Left kidney (tissue), 1 donor: ENCODE measurements at regions not wholly inside any gene's neighbourhood (a gene's known extent, or its start where the extent isn't known, plus 50 kb on each side); places are given as distances from the start of the nearest gene placed in this dataset.
"Not testable (repeated sequence)": the region's sequence is repeated elsewhere in the genome, so short reads cannot be mapped to it uniquely, and the experiment has no call there.

Experiments used
- DNase-seq: peaks from one replicate; pipeline ENCODE4 v3.0.0-alpha.2; 2013

DNA sequence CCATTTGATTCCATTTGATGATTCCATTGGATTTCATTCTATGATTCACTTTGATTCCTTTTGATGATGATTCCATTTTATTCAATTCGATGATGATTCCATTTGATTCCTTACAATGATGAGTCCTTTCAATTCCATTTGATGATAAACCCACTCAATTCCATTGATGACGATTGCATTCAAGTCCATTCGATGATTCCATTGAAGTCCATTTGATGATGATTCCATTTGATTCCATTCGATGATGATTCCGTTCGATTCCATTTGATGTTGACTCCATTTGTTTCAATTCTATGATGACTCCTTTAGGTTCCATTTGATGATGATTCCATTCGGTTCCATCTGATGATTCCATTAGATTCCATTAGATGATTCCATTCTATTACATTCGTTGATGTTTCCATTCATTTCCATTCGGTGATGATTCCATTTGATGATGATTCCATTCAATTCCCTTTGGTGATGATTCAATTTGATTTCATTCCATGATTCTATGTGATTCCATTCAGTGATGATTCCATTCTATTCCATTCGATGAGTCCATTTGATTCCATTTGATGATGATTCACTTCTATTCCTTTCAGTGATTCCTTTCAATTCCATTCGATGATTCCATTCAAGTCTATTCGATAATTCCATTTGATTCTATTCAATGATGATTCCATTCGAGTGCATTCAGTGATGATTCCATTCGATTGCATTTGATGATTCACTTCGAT, 1106.0 kb downstream of the RPIA start:
- no peak for DNase-seq

DNA sequence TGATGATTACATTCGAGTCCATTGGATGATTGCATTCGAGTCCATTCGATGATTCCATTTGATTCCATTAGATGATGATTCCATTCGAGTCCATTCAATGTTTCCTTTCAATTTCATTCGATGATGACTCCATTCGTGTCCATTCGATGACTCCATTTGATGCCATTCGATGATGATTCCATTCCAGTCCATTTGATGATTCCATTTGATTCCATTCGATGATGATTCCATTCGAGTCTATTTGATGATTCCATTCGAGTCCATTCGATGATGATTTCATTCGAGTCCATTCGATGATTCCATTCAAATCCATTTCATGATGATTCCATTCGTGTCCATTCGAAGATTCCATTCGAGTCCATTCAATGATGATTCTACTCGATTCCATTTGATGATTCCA, 1109.7 kb downstream of the RPIA start:
- not testable (repeated sequence) for DNase-seq

DNA sequence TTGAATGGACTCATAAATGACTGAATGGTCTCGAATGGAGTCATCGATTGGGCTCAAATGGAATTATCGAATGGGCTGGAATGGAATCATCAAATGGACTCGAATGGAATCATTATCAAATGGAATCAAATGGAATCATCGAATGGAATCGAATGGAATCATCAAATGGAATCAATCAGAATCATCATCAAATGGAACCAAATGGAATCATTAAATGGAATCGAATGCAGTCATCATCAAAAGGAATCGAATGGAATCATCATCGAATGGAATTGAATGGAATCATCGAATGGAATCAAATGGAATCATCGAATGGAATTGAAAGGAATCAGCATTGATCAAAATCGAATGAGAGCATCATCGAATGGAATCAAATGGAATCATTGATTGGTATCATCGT, 1114.9 kb downstream of the RPIA start:
- DNase-seq: not testable (repeated sequence)

DNA sequence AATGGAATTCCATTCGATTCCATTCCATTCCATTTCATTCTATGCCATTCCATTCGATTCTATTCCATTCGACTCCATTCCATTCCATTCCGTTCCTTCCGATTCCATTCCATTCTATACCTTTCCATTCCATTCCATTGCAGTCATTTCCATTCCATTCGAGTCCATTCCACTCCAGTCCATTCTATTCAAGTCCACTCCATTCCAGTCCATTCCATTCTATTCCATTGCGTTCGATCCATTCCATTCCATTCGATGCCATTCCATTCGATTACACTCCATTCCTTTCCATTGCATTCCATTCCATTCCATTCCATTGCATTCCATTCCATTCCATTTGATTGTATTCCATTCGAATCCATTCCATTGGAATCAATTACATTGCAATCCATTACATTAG, 1119.8 kb downstream of the RPIA start:
- DNase-seq: no peak

GRCh38 chr2:89811910-89812309, 1120.4 kb downstream of the RPIA start:
- DNase-seq: not testable (repeated sequence)

DNA sequence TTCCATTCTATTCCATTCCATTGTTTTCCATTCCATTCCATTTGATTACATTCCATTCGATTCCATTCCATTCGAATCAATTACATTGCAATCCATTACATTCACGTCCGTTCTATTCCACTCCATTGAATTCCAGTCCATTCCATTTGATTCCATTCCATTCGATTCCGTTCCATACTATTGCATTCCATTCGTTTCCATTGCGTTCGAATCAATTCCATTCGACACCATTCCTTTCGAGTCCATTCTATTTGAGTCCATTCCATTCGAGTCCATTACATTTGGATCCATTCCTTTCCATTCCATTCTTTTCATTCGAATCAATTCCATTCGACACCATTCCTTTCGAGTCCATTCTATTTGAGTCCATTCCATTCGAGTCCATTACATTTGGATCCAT, 1122.9 kb downstream of the RPIA start:
- DNase-seq: not testable (repeated sequence)

DNA sequence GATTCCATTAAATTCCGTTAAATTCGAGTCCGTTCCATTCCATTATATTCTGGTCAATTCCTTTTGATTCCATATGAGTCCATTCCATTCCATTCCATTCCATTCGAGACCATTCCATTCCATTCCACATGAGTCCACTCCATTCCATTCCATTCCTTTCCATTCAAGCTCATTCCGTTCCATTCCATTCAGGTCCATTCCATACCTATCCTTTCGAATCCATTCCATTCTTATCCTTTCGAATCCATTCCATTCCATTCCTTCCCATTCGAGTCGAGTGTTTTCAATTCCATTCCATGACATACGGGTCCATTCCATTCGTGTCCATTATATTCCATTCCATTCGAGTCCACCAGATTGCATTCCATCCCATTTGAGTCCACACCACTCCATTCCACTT, 1127.4 kb downstream of the RPIA start:
- no peak for DNase-seq

DNA sequence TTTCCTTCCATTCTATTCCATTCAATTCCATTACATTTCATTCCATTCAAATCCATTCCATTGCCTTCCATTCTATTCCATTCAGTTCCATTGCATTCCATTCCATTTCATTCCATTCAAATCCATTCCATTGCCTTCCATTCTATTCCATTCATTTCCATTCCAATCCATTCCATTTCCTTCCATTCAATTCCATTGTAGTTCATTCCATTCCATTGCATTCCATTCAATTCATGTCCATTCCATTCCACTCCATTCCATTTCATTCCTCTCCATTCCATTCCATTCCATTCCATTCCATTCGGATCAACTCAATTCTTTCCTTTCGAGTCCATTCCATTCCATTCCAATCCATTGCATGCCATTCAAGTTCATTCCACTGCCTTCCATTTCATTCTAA, 1128.3 kb downstream of the RPIA start:
- no peak for DNase-seq

DNA sequence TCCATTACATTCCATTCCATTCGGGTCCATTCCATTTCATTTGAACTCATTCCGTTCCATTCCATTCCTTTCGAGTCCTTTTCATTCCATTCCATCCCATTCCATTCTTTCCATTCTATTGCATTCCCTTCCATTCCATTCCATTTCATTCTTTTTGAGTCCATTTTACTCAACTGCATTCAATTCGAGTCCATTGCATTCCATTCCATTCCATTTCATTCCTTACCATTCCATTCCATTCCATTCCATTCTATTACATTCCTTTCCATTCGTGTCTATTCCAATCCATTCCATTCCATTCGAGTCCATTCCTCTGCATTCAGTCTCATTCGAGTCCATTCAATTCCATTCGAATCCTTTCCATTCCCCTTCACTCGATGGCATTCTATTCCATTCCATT, 1128.8 kb downstream of the RPIA start:
- no peak for DNase-seq

DNA sequence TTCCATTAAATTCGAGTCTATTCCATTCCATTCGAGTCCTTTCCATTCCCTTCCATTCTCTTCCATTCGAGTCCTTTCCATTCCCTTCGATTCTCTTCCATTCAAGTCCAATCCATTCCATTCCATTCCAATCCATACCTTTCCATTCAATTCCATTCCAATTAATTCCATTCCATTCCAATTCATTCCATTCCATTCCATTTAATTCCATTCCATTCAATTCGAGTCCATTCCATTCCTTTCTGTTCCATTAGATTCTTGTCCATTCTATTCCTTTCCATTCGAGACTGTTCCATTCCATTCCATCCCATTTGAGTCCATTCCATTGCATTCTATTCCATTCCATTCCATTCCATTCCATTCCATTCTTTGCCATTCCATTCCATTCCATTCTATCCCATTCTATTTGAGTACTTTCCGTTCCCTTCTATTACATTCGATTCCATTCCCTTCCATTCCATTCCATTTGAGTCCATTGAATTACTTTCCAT, 1130.0 kb downstream of the RPIA start:
- DNase-seq: no peak

DNA sequence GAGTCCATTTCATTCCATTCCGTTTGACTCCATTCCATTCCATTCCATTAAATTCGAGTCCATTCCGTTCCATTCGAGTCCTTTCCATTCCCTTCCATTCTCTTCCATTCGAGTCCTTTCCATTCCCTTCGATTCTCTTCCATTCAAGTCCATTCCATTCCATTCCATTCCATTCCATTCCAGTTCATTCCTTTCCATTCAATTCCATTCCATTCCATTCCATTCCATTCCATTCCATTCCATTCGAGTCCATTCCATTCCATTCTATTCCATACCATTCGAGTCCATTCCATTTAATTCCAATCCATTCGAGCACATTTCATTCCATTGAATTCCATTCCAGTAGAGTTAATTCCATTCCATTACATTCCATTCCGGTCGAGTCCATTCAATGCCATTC, 1130.9 kb downstream of the RPIA start:
- not testable (repeated sequence) for DNase-seq

GRCh38 chr2:89823556-89823955, 1132.1 kb downstream of the RPIA start:
- DNase-seq: no peak

DNA sequence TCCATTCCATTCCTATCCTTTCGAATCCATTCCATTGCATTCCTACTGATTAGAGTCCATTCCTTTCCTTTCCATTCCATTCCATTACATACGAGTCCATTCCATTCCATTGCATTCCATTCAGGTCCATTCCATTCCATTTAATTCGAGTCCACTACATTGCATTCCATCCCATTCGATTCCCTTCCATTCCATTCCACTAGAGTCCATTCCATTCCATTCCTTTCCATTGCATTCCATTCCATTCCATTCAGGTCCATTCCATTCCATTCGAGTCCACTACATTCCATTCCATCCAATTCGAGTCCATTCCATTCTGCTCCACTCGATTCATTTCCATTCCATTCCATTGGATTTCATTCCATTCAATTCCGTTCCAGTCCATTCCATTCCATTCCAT, 1133.6 kb downstream of the RPIA start:
- DNase-seq: no peak

DNA sequence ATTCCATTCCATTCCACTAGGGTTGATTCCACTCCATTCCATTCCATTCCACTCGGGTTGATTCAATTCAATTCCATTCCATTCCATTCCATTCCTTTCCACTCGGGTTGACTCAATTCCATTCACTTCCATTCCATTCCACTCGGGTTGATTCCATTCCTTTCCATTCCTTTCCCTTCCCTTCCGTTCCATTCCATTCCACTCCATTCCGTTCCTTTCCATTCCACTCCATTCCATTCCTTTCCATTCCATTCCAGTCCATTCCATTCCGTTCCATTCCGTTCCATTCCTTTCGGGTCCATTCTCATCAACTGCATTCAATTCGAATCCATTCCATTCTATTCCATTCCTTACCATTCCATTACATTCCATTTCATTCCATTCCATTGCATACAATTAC, 1135.3 kb downstream of the RPIA start:
- DNase-seq: not testable (repeated sequence)

DNA sequence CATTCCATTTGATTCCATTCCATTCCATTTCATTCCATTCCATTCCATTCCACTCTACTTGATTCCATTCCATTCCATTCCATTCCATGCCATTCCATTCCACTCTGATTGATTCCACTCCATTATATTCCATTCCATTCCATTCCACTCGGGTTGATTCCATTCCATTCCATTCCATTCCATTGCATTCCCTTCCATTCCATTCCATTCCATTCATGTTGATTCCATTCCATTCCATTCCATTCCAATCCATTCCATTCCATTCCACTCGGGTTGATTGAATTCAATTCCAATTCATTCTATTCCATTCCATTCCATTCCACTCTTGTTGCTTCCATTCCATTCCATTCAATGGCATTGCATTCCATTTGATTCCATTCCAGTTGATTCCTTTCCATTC, 1136.4 kb downstream of the RPIA start:
- not testable (repeated sequence) for DNase-seq

GRCh38 chr2:89828416-89828815, 1136.9 kb downstream of the RPIA start:
- DNase-seq: not testable (repeated sequence)

GRCh38 chr2:89828961-89829631, 1137.6 kb downstream of the RPIA start:
- DNase-seq: not testable (repeated sequence)

DNA sequence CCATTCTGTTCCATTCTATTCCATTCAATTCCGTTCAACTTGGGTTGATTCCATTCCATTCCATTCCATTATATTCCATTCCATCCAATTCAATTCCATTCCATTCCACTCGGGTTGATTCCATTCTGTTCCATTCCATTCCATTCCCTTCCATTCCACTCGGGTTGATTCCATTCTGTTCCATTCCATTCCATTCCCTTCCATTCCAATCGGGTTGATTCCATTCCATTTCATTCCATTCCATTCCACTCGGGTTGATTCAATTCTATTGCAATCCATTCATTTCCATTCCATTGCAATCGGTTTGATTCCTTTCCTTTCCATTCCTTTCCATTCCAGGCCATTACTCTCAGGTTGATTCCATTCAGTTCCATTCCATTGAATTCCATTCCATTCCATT, 1138.4 kb downstream of the RPIA start:
- no peak for DNase-seq

- DNase-seq: not testable (repeated sequence)
These were observed 1139.1 kb downstream of the RPIA start for GRCh38 chr2:89830341-89831218.

GRCh38 chr2:89831641-89832498, 1140.4 kb downstream of the RPIA start:
- DNase-seq: no peak

- no peak for DNase-seq
These were observed 1141.8 kb downstream of the RPIA start for GRCh38 chr2:89833116-89833779.
